ENCODE measurements at regions not wholly inside any gene's neighbourhood (a gene's known extent, or its start where the extent isn't known, plus 50 kb on each side); places are given as distances from the start of the nearest gene placed in this dataset.

GRCh38 chr2:3043726-3044125 lies 333.9 kb downstream of the EIPR1 start:
- Histone ChIP-seq H3K79me1 (ENCODE audit: low read depth in 1 of 2, low read length in 2 of 2) (no peaks in the 10 kb centered on the region), H2BK20ac (ENCODE audit: low read depth, low read length) (no peak overlapping the region), H2BK5ac (ENCODE audit: low read depth, low read length, poor library complexity, severe bottlenecking) (no peak overlapping the region), H3K18ac (ENCODE audit: low read depth, low read length) (no peak overlapping the region), H4K5ac (ENCODE audit: low read depth, low read length) (no peak overlapping the region), H3K14ac (replicated peaks; ENCODE audit: low read depth, low read length) (no peak overlapping the region), H4K91ac (ENCODE audit: insufficient read depth, low read depth, low read length) (no peak overlapping the region), H3K36me3 (ENCODE audit: control insufficient read depth, insufficient read depth, low read length) (no peaks in the 10 kb centered on the region), H3K4ac (ENCODE audit: low read depth, low read length) (no peak overlapping the region), H3K9me1 (ENCODE audit: insufficient read depth, low read length) (no peaks in the 10 kb centered on the region), H3K23ac (ENCODE audit: low read depth, low read length) (no peak overlapping the region), H3K27me3 (ENCODE audit: control insufficient read depth, insufficient read depth, low read length) (no peaks in the 10 kb centered on the region), H3K4me1 (ENCODE audit: control insufficient read depth, insufficient read depth, low read length) (no peaks in the 10 kb centered on the region), H3K9me3 (ENCODE audit: control insufficient read depth, insufficient read depth, low read length) (peaks cover 65% of the 10 kb centered on the region), H2BK120ac (ENCODE audit: low read depth, low read length) (no peak overlapping the region), H3K4me2 (ENCODE audit: low read depth, low read length) (no peak overlapping the region), H2AK5ac (ENCODE audit: low read depth, low read length) (no peak overlapping the region), H2AK9ac (replicated peaks; ENCODE audit: low read depth, low read length, poor library complexity) (no peak overlapping the region), H3K9ac (ENCODE audit: low read depth, low read length) (no peak overlapping the region), H4K8ac (ENCODE audit: low read depth in 2 of 2, low read length in 2 of 2) (no peak overlapping the region), H3K56ac (ENCODE audit: extremely low read depth, insufficient read depth, low read length) (no peak overlapping the region), H3K27ac (ENCODE audit: insufficient read depth, low read length) (no peak overlapping the region), H2BK15ac (ENCODE audit: low read depth, low read length) (no peak overlapping the region), H2AFZ (replicated peaks; ENCODE audit: low read length, poor library complexity) (peak overlapping the region; percentile 43), H3K4me3 (ENCODE audit: insufficient read depth, low read depth, low read length) (no peak overlapping the region), H4K20me1 (ENCODE audit: insufficient read depth, low read length) (no peaks in the 10 kb centered on the region)
- DNase-seq, result no peak
- no peak for TF ChIP-seq MAFK (IDR thresholded peaks at IDR 0.05; ENCODE audit: low read depth, low read length)
- no peak for TF ChIP-seq RFX5 (IDR thresholded peaks at IDR 0.05; ENCODE audit: low read depth, low read length)
- TF ChIP-seq CHD1 (IDR thresholded peaks at IDR 0.05; ENCODE audit: low read depth, low read length), result no peak
- TF ChIP-seq, protein P1, sequence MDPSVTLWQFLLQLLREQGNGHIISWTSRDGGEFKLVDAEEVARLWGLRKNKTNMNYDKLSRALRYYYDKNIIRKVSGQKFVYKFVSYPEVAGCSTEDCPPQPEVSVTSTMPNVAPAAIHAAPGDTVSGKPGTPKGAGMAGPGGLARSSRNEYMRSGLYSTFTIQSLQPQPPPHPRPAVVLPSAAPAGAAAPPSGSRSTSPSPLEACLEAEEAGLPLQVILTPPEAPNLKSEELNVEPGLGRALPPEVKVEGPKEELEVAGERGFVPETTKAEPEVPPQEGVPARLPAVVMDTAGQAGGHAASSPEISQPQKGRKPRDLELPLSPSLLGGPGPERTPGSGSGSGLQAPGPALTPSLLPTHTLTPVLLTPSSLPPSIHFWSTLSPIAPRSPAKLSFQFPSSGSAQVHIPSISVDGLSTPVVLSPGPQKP (IDR thresholded peaks at IDR 0.05; ENCODE audit: borderline replicate concordance, low read depth, low read length), result no peak
- no peak for TF ChIP-seq CEBPB (IDR thresholded peaks at IDR 0.05; ENCODE audit: low read depth, low read length)
- TF ChIP-seq, protein P2, sequence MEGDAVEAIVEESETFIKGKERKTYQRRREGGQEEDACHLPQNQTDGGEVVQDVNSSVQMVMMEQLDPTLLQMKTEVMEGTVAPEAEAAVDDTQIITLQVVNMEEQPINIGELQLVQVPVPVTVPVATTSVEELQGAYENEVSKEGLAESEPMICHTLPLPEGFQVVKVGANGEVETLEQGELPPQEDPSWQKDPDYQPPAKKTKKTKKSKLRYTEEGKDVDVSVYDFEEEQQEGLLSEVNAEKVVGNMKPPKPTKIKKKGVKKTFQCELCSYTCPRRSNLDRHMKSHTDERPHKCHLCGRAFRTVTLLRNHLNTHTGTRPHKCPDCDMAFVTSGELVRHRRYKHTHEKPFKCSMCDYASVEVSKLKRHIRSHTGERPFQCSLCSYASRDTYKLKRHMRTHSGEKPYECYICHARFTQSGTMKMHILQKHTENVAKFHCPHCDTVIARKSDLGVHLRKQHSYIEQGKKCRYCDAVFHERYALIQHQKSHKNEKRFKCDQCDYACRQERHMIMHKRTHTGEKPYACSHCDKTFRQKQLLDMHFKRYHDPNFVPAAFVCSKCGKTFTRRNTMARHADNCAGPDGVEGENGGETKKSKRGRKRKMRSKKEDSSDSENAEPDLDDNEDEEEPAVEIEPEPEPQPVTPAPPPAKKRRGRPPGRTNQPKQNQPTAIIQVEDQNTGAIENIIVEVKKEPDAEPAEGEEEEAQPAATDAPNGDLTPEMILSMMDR (conservative IDR thresholded peaks at IDR 0.05; ENCODE audit: low read depth, low read length), result no peak
- TF ChIP-seq NFE2L2 (IDR thresholded peaks at IDR 0.05; ENCODE audit: low read depth, low read length), result no peak
- TF ChIP-seq MXI1 (IDR thresholded peaks at IDR 0.05; ENCODE audit: borderline replicate concordance, low read depth, low read length), result no peak
- TF ChIP-seq SMC3 (IDR thresholded peaks at IDR 0.05; ENCODE audit: low read depth, low read length), result no peak
- no peak for TF ChIP-seq FOS (IDR thresholded peaks at IDR 0.05; ENCODE audit: low read depth, low read length)
- no peak for TF ChIP-seq MAZ (IDR thresholded peaks at IDR 0.05; ENCODE audit: borderline replicate concordance, low read depth, low read length)
- TF ChIP-seq BHLHE40 (IDR thresholded peaks at IDR 0.05; ENCODE audit: low read depth, low read length), result no peak
- TF ChIP-seq USF2 (IDR thresholded peaks at IDR 0.05; ENCODE audit: low read depth, low read length), result no peak
- TF ChIP-seq RCOR1 (IDR thresholded peaks at IDR 0.05; ENCODE audit: insufficient replicate concordance, low read length), result no peak
- no peak for TF ChIP-seq POLR2A (IDR thresholded peaks at IDR 0.05; ENCODE audit: low read depth, low read length)
- no peak for TF ChIP-seq RAD21 (IDR thresholded peaks at IDR 0.05; ENCODE audit: low read length)
- BruUV-seq (replicated peaks), result no TSS peak
- dilution Hi-C loops (cut with HindIII; ENCODE audit: low sequenced_read_pairs, unreplicated experiment), result no loop called here
- intact Hi-C loops (cut with micrococcal nuclease), result no loop called here
- ATAC-seq (ENCODE audit: low read depth), result no peak
- ChIA-PET CTCF (no interaction called here), POLR2A (ENCODE audit: unreplicated experiment) (no interaction called here)
- WGBS, 2 experiments (ENCODE audit: extremely low coverage in 2 of 2, insufficient read length in 1 of 2), result no CpG with 5 or more reads among the region's 8 CpGs
- in situ Hi-C loops (cut with MboI; ENCODE audit: low sequenced_read_pairs), result no loop called here
